ENCODE measurements at regions not wholly inside any gene's neighbourhood (a gene's known extent, or its start where the extent isn't known, plus 50 kb on each side); places are given as distances from the start of the nearest gene placed in this dataset.

GRCh38 chr7:22874904-22875303, 52.3 kb upstream of the TOMM7 start:
- Mint-ChIP-seq H3K4me3 (no peak overlapping the region), H3K27me3 (ENCODE audit: low read depth) (no peaks in the 10 kb centered on the region), H3K27ac (no peak overlapping the region), H3K36me3 (ENCODE audit: insufficient read depth in 2 of 2) (peaks cover 0 to 4% of the 10 kb centered on the region in 2 donors), H3K9me3 (peaks cover 0 to 2% of the 10 kb centered on the region in 2 donors), H3K4me1 (ENCODE audit: low read depth) (peaks cover 5% of the 10 kb centered on the region)
- DNase-seq (no peak), ATAC-seq (replicated peaks in 1 of 2) (no peak)
